Iris pigment epithelial cell (primary cell): ENCODE measurements at regions not wholly inside any gene's neighbourhood (a gene's known extent, or its start where the extent isn't known, plus 50 kb on each side); places are given as distances from the start of the nearest gene placed in this dataset.

ENCODE experiments used
- DNase-seq: peaks from one replicate; pipeline ENCODE4 v3.0.0-alpha.2; 2011; ENCODE audit warnings: low read depth

- no peak for DNase-seq
Observed at GRCh38 chr1:13970631-13971247, 270.8 kb downstream of the PRDM2 start.

GRCh38 chr1:13976485-13976884 lies 276.5 kb downstream of the PRDM2 start:
- no peak for DNase-seq

GRCh38 chr1:13981142-13981541 lies 281.2 kb downstream of the PRDM2 start:
- no peak for DNase-seq

GRCh38 chr1:13983393-13983792 lies 283.4 kb downstream of the PRDM2 start:
- no peak for DNase-seq

- no peak for DNase-seq
Observed at GRCh38 chr1:13990939-13991338, 291.0 kb downstream of the PRDM2 start.

- peak; percentile 2 for DNase-seq
Observed at GRCh38 chr1:13992489-13993285, 292.7 kb downstream of the PRDM2 start.

- DNase-seq = no peak
Observed at GRCh38 chr1:13994386-13994785, 294.4 kb downstream of the PRDM2 start.

GRCh38 chr1:13996334-13996733 lies 296.3 kb downstream of the PRDM2 start:
- DNase-seq = no peak

- no peak for DNase-seq
Observed at GRCh38 chr1:14003552-14003951, 303.6 kb downstream of the PRDM2 start.

GRCh38 chr1:14009582-14009981 lies 309.6 kb downstream of the PRDM2 start:
- DNase-seq = no peak

GRCh38 chr1:14010476-14010875 lies 310.5 kb downstream of the PRDM2 start:
- DNase-seq = no peak

- DNase-seq = no peak
Observed at GRCh38 chr1:14011132-14011531, 311.1 kb downstream of the PRDM2 start.

- DNase-seq = no peak
Observed at GRCh38 chr1:14011888-14012287, 311.9 kb downstream of the PRDM2 start.

GRCh38 chr1:14014929-14015328 lies 314.9 kb downstream of the PRDM2 start:
- no peak for DNase-seq

- no peak for DNase-seq
Observed at GRCh38 chr1:14015917-14016316, 315.9 kb downstream of the PRDM2 start.

GRCh38 chr1:14017531-14017961 lies 317.6 kb downstream of the PRDM2 start:
- DNase-seq = peak; percentile 9

GRCh38 chr1:14019461-14019860 lies 319.5 kb downstream of the PRDM2 start:
- DNase-seq = no peak

GRCh38 chr1:14020006-14020405 lies 320.0 kb downstream of the PRDM2 start:
- no peak for DNase-seq

GRCh38 chr1:14027099-14027498 lies 327.1 kb downstream of the PRDM2 start:
- DNase-seq = no peak

GRCh38 chr1:14031461-14031860 lies 331.5 kb downstream of the PRDM2 start:
- DNase-seq = no peak

GRCh38 chr1:14034506-14034905 lies 334.5 kb downstream of the PRDM2 start:
- DNase-seq = no peak

- DNase-seq = peak; percentile 11
Observed at GRCh38 chr1:14037101-14037847, 337.3 kb downstream of the PRDM2 start.
